Endothelial cell of umbilical vein (primary cell): ENCODE measurements at regions not wholly inside any gene's neighbourhood (a gene's known extent, or its start where the extent isn't known, plus 50 kb on each side); places are given as distances from the start of the nearest gene placed in this dataset.

Experiments used
- BruUV-seq: library from RNA; stranded (reverse); fragments of 400-500 nt; replicated peaks from 2 replicates; lab custom pipeline; 2021; lab: Mats Ljungman, UMichigan
- CTCF ChIA-PET: fragments of 300-600, 350-600 bp; sonication (Branson Sonifier 250); formaldehyde crosslinking; loops from one replicate; lab custom pipeline; 2021; ENCODE audit warnings: antibody characterized with exemption, inconsistent platforms; lab: Charles Lee
- POLR2A ChIA-PET: fragments of 300-600, 350-600 bp; sonication (Branson Sonifier 250); formaldehyde crosslinking; loops from one replicate; lab custom pipeline; 2021; ENCODE audit warnings: antibody characterized with exemption, inconsistent platforms; lab: Charles Lee
- DNase-seq: peaks from one replicate; pipeline ENCODE4 v3.0.0-alpha.2; 2011; ENCODE audit warnings: low read depth, low spot score
- FAIRE-seq: peaks from 2 replicates; lab custom pipeline; 2011; peaks lifted over from hg19 to GRCh38; lab: Jason Lieb, UNC
- H2AFZ ChIP-seq: 2 replicates; pipeline ENCODE4 v1.6.0; 2012; ENCODE audit warnings: low read depth, low read length, control low read depth, inconsistent platforms
- H3K27ac ChIP-seq: 2 replicates; pipeline ENCODE4 v1.5.1; 2011; ENCODE audit warnings: low read depth, mild to moderate bottlenecking, control low read depth, low read length, moderate library complexity; ENCODE audit not compliant: insufficient read depth
- H3K27me3 ChIP-seq, 2 experiments: 2 replicates each; pipeline versions ENCODE4 v1.6.0 to v1.6.1; 2011; ENCODE audit warnings: low read length in 2 of 2, mixed read lengths in 1 of 2; ENCODE audit not compliant: control insufficient read depth in 2 of 2, insufficient read depth in 2 of 2
- H3K36me3 ChIP-seq, 2 experiments: 2 replicates in 1 of 2; 3 replicates in 1 of 2; pipeline ENCODE4 v1.5.1; 2011; ENCODE audit warnings: low read length in 2 of 2, mild to moderate bottlenecking in 1 of 2, moderate library complexity in 1 of 2; ENCODE audit not compliant: control insufficient read depth in 2 of 2, insufficient read depth in 2 of 2; ENCODE audit errors: extremely low read depth in 1 of 2
- H3K4me1 ChIP-seq: 3 replicates; pipeline ENCODE4 v1.5.1; 2011; ENCODE audit warnings: mild to moderate bottlenecking, low read length; ENCODE audit not compliant: control insufficient read depth, insufficient read depth; ENCODE audit errors: extremely low read depth
- H3K4me2 ChIP-seq: 2 replicates; pipeline ENCODE4 v1.6.1; 2011; ENCODE audit warnings: low read length, control low read depth, mixed read lengths; ENCODE audit not compliant: insufficient read depth
- H3K4me3 ChIP-seq, 3 experiments: fragments of 200-600 bp in 1 of 3; sonication (generic), shearing (Covaris generic) in 1 of 3; replicated peaks in 1 of 3; 2 replicates each; pipeline ENCODE4 v1.5.1; 2011 to 2016; ENCODE audit warnings: control low read depth in 3 of 3, low read length in 3 of 3, mild to moderate bottlenecking in 2 of 3, inconsistent platforms in 1 of 3, low read depth in 1 of 3, moderate library complexity in 1 of 3; ENCODE audit not compliant: insufficient read depth in 1 of 3
- H3K79me2 ChIP-seq: 2 replicates; pipeline ENCODE4 v1.6.0; 2012; ENCODE audit warnings: low read length, inconsistent platforms; ENCODE audit not compliant: control insufficient read depth, insufficient read depth
- H3K9ac ChIP-seq: replicated peaks from 2 replicates; pipeline ENCODE3; 2011; ENCODE audit warnings: low read length, control low read depth; ENCODE audit not compliant: insufficient read depth; ENCODE audit errors: extremely low read depth
- H3K9me1 ChIP-seq: replicated peaks from 3 replicates; pipeline ENCODE4 v1.6.0; 2011; ENCODE audit warnings: mild to moderate bottlenecking, low read length; ENCODE audit not compliant: control insufficient read depth, insufficient read depth; ENCODE audit errors: extremely low read depth
- H3K9me3 ChIP-seq: replicated peaks from 2 replicates; pipeline ENCODE4 v1.5.1; 2012; ENCODE audit warnings: low read length, inconsistent platforms; ENCODE audit not compliant: control insufficient read depth, insufficient read depth
- H4K20me1 ChIP-seq: replicated peaks from 2 replicates; pipeline ENCODE3; 2011; ENCODE audit warnings: mild to moderate bottlenecking, low read length; ENCODE audit not compliant: control insufficient read depth, insufficient read depth; ENCODE audit errors: extremely low read depth
- EZH2 ChIP-seq: IDR thresholded peaks from 2 replicates; pipeline ENCODE4 v1.6.1; 2012; ENCODE audit warnings: borderline replicate concordance, low read depth, mild to moderate bottlenecking, moderate library complexity, low read length, inconsistent platforms; ENCODE audit not compliant: severe bottlenecking
- GATA2 ChIP-seq: IDR thresholded peaks from 2 replicates; pipeline ENCODE4 v1.7.0; 2011; ENCODE audit warnings: low read depth, mild to moderate bottlenecking, moderate library complexity, mixed read lengths, low read length; ENCODE audit not compliant: insufficient read length, insufficient read depth
- MYC ChIP-seq: IDR thresholded peaks from one replicate; pipeline ENCODE4 v1.6.1; 2011; ENCODE audit warnings: mild to moderate bottlenecking, low read depth, low read length
- dilution Hi-C: fragments of 300-500 bp; cut with MboI; formaldehyde crosslinking; loops from one replicate; pipeline ENCODE4 v1.15.0; 2019; ENCODE audit warnings: low sequenced_read_pairs; ENCODE audit not compliant: extremely low pct_ligation_motif_present
- intact Hi-C: fragments of 100-400 bp; cut with micrococcal nuclease; formaldehyde crosslinking; loops from one replicate; pipeline ENCODE4 v1.10.0; 2022
- TF ChIP-seq, protein P1 (sequence below): IDR thresholded peaks from 2 replicates; pipeline ENCODE4 v1.6.1; 2011; ENCODE audit not compliant: insufficient read depth, insufficient read length
- TF ChIP-seq, protein P2 (sequence below), 2 donors: IDR thresholded peaks; 1 replicate in 1 of 2; 2 replicates in 1 of 2; pipeline ENCODE4 v1.5.1; 2011; ENCODE audit warnings: low read length in 2 of 2, mild to moderate bottlenecking in 2 of 2, moderate library complexity in 2 of 2, control low read depth in 1 of 2, inconsistent platforms in 1 of 2, low read depth in 1 of 2; ENCODE audit not compliant: insufficient read depth in 1 of 2; ENCODE audit errors: extremely low read depth in 1 of 2

DNA sequence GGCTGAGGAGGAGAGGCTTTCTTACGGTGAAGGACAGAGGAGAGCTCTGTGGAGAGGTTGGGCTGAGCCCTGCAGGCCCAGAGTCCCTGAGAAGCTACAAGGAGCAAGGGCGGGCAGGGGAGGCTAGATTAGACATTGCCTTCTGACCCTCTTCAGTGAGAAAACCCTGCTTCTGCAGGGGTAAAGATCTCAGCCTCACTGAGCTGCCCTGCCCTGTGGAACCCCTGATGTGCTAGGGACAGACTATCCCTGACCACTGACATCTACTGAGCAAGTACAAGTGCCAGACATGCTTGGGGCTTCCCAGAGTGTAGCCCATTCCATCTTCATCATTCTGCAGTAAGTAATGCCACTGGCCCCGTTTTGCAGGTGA lies 111.5 kb downstream of the CYP26B1 start:
- FAIRE-seq: no peak
- dilution Hi-C loops (no loop called here), intact Hi-C loops (no loop called here)
- ChIA-PET CTCF (interaction anchor here (1.0 kb wide), 1 partner anchor 112 kb away, joined by 3 read pairs; no protein-coding TSS in a partner anchor), POLR2A (no interaction called here)
- TF ChIP-seq, protein P1, sequence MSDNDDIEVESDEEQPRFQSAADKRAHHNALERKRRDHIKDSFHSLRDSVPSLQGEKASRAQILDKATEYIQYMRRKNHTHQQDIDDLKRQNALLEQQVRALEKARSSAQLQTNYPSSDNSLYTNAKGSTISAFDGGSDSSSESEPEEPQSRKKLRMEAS: no peak
- TF ChIP-seq GATA2: no peak
- TF ChIP-seq MYC: no peak
- no peak for TF ChIP-seq EZH2
- TF ChIP-seq, protein P2, sequence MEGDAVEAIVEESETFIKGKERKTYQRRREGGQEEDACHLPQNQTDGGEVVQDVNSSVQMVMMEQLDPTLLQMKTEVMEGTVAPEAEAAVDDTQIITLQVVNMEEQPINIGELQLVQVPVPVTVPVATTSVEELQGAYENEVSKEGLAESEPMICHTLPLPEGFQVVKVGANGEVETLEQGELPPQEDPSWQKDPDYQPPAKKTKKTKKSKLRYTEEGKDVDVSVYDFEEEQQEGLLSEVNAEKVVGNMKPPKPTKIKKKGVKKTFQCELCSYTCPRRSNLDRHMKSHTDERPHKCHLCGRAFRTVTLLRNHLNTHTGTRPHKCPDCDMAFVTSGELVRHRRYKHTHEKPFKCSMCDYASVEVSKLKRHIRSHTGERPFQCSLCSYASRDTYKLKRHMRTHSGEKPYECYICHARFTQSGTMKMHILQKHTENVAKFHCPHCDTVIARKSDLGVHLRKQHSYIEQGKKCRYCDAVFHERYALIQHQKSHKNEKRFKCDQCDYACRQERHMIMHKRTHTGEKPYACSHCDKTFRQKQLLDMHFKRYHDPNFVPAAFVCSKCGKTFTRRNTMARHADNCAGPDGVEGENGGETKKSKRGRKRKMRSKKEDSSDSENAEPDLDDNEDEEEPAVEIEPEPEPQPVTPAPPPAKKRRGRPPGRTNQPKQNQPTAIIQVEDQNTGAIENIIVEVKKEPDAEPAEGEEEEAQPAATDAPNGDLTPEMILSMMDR (IDR thresholded peaks at IDR 0.05; ENCODE audit: extremely low read depth in 1 of 2, insufficient read depth in 1 of 2, low read depth in 1 of 2, low read length in 2 of 2): no peak
- H3K4me3 ChIP-seq: no peak overlapping the region
- no peaks in the 10 kb centered on the region for H3K4me1 ChIP-seq
- no peak overlapping the region for H3K4me2 ChIP-seq
- H3K9me3 ChIP-seq: no peaks in the 10 kb centered on the region
- no peaks in the 10 kb centered on the region for H3K9me1 ChIP-seq
- H3K27me3 ChIP-seq: peaks cover 0 to 3% of the 10 kb centered on the region in 2 experiments
- BruUV-seq: no TSS peak
- H4K20me1 ChIP-seq: no peaks in the 10 kb centered on the region
- H3K9ac ChIP-seq: no peak overlapping the region
- DNase-seq: no peak
- H3K27ac ChIP-seq: no peak overlapping the region
- no peaks in the 10 kb centered on the region for H3K36me3 ChIP-seq
- H3K79me2 ChIP-seq: no peaks in the 10 kb centered on the region
- no peak overlapping the region for H2AFZ ChIP-seq
